OCI-LY3 (cell line): ENCODE measurements at regions not wholly inside any gene's neighbourhood (a gene's known extent, or its start where the extent isn't known, plus 50 kb on each side); places are given as distances from the start of the nearest gene placed in this dataset.

Source experiments
- EZH2phosphoT487 ChIP-seq: fragments of 200-600 bp; shearing (Covaris generic); IDR thresholded peaks from 2 replicates; pipeline ENCODE4 v1.6.1; 2018; ENCODE audit warnings: antibody characterized with exemption, mixed run types, low read depth
- TF ChIP-seq, protein P1 (sequence below): fragments of 200-600, 300-600 bp; sonication (generic); IDR thresholded peaks from 2 replicates; pipeline ENCODE4 v1.5.1; 2014; ENCODE audit warnings: antibody characterized with exemption, low read length, low read depth

DNA sequence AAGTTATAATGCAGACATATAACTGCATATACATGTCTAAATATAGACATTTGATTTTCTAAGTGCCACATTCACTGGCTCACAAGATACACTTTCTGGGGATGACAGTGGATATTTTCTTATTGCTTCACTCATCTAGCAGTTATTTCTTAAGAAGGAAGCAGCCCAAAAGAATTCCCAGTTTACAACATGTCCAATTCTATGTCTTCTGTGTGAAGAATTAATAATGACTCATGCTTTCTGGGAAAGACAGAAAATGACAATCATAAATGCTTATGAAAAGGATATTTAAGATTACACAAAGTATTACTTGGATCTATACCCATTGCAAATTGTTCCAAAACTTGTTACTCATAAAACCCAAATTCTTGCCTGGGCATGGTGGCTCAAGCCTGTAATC, 543.4 kb downstream of the SUCLA2 start:
- TF ChIP-seq, protein P1, sequence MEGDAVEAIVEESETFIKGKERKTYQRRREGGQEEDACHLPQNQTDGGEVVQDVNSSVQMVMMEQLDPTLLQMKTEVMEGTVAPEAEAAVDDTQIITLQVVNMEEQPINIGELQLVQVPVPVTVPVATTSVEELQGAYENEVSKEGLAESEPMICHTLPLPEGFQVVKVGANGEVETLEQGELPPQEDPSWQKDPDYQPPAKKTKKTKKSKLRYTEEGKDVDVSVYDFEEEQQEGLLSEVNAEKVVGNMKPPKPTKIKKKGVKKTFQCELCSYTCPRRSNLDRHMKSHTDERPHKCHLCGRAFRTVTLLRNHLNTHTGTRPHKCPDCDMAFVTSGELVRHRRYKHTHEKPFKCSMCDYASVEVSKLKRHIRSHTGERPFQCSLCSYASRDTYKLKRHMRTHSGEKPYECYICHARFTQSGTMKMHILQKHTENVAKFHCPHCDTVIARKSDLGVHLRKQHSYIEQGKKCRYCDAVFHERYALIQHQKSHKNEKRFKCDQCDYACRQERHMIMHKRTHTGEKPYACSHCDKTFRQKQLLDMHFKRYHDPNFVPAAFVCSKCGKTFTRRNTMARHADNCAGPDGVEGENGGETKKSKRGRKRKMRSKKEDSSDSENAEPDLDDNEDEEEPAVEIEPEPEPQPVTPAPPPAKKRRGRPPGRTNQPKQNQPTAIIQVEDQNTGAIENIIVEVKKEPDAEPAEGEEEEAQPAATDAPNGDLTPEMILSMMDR, result no peak
- no peak for TF ChIP-seq EZH2phosphoT487
